ENCODE measurements at regions not wholly inside any gene's neighbourhood (a gene's known extent, or its start where the extent isn't known, plus 50 kb on each side); places are given as distances from the start of the nearest gene placed in this dataset.

- H3K9me3 Mint-ChIP-seq, result peaks cover 0 to 7% (median 5%) of the 10 kb centered on the region in 7 donors
Observed at GRCh38 chr12:45586486-45586885, 143.0 kb upstream of the ARID2 start.

GRCh38 chr12:45587012-45587411 is 142.5 kb upstream of the ARID2 start:
- Histone ChIP-seq H3K27ac (ENCODE audit: low read depth in 1 of 2, low read length in 2 of 2) (no peak overlapping the region), H3K79me2 (ENCODE audit: insufficient read depth, low read length) (no peaks in the 10 kb centered on the region), H3K4me3 (replicated peaks in 1 of 3; ENCODE audit: low read depth in 2 of 3, low read length in 3 of 3) (no peak overlapping the region), H3K27me3 (ENCODE audit: control insufficient read depth in 2 of 2, insufficient read depth in 2 of 2, low read length in 2 of 2) (no peaks in the 10 kb centered on the region), H3K4me1 (ENCODE audit: control insufficient read depth in 1 of 2, insufficient read depth in 2 of 2, low read length in 2 of 2) (no peaks in the 10 kb centered on the region), H3K4me2 (replicated peaks; ENCODE audit: extremely low read depth, low read length, poor library complexity, severe bottlenecking) (no peak overlapping the region), H2AFZ (ENCODE audit: insufficient read depth, low read depth, low read length, poor library complexity, severe bottlenecking) (no peak overlapping the region), H3K9ac (ENCODE audit: insufficient read depth, low read length, poor library complexity, severe bottlenecking) (no peak overlapping the region), H3K9me3 (replicated peaks in 1 of 2; ENCODE audit: control insufficient read depth in 1 of 2, insufficient read depth in 1 of 2, low read length in 2 of 2) (peaks cover 0 to 15% of the 10 kb centered on the region in 2 donors), H3K36me3 (replicated peaks in 1 of 2; ENCODE audit: control insufficient read depth in 1 of 2, insufficient read depth in 2 of 2, low read length in 2 of 2) (no peaks in the 10 kb centered on the region), H4K20me1 (ENCODE audit: insufficient read depth, low read length) (no peaks in the 10 kb centered on the region)
- no CpG with 5 or more reads among the region's 2 CpGs for WGBS (ENCODE audit: insufficient coverage)
- Mint-ChIP-seq H3K27me3 (ENCODE audit: low read depth in 3 of 3) (peaks cover 0 to 3% (median 0%) of the 10 kb centered on the region in 3 donors), H3K4me1 (no peaks in the 10 kb centered on the region), H3K4me3 (no peak overlapping the region), H3K27ac (no peak overlapping the region), H3K9me3 (peaks cover 0 to 7% (median 5%) of the 10 kb centered on the region in 7 donors), H3K36me3 (no peaks in the 10 kb centered on the region)
- no peak for TF ChIP-seq CTCF (IDR thresholded peaks at IDR 0.05)
- no peak for DNase-seq
- intact Hi-C loops (cut with micrococcal nuclease), result no loop called here

More at GRCh38 chr12:45586486-45586885, 143.0 kb upstream of the ARID2 start:
- H2AFZ ChIP-seq (ENCODE audit: insufficient read depth, low read depth, low read length, poor library complexity, severe bottlenecking), result no peak overlapping the region
- H3K4me3 Mint-ChIP-seq, result no peak overlapping the region
- no peak overlapping the region for H3K4me3 ChIP-seq (replicated peaks in 1 of 3; ENCODE audit: low read depth in 2 of 3, low read length in 3 of 3)
- intact Hi-C loops (cut with micrococcal nuclease), result no loop called here
- H3K27ac Mint-ChIP-seq, result no peak overlapping the region
- DNase-seq, result no peak
- no peak overlapping the region for H3K4me2 ChIP-seq (replicated peaks; ENCODE audit: extremely low read depth, low read length, poor library complexity, severe bottlenecking)
- WGBS (ENCODE audit: insufficient coverage), result 99% methylated on average over 14 of the region's 18 CpGs
- H3K36me3 Mint-ChIP-seq, result no peaks in the 10 kb centered on the region
- H3K27me3 ChIP-seq (ENCODE audit: control insufficient read depth in 2 of 2, insufficient read depth in 2 of 2, low read length in 2 of 2), result no peaks in the 10 kb centered on the region
- peaks cover 0 to 2% (median 0%) of the 10 kb centered on the region in 3 donors for H3K27me3 Mint-ChIP-seq (ENCODE audit: low read depth in 3 of 3)
- no peaks in the 10 kb centered on the region for H3K4me1 Mint-ChIP-seq
- no peaks in the 10 kb centered on the region for H4K20me1 ChIP-seq (ENCODE audit: insufficient read depth, low read length)
- peaks cover 0 to 15% of the 10 kb centered on the region in 2 donors for H3K9me3 ChIP-seq (replicated peaks in 1 of 2; ENCODE audit: control insufficient read depth in 1 of 2, insufficient read depth in 1 of 2, low read length in 2 of 2)
- no peaks in the 10 kb centered on the region for H3K36me3 ChIP-seq (replicated peaks in 1 of 2; ENCODE audit: control insufficient read depth in 1 of 2, insufficient read depth in 2 of 2, low read length in 2 of 2)
- no peaks in the 10 kb centered on the region for H3K4me1 ChIP-seq (ENCODE audit: control insufficient read depth in 1 of 2, insufficient read depth in 2 of 2, low read length in 2 of 2)
- H3K79me2 ChIP-seq (ENCODE audit: insufficient read depth, low read length), result no peaks in the 10 kb centered on the region
- no peak overlapping the region for H3K27ac ChIP-seq (ENCODE audit: low read depth in 1 of 2, low read length in 2 of 2)
- no peak overlapping the region for H3K9ac ChIP-seq (ENCODE audit: insufficient read depth, low read length, poor library complexity, severe bottlenecking)
- TF ChIP-seq CTCF (IDR thresholded peaks at IDR 0.05), result no peak

All from CD14-positive monocyte (primary cell).